ENCODE measurements at regions not wholly inside any gene's neighbourhood (a gene's known extent, or its start where the extent isn't known, plus 50 kb on each side); places are given as distances from the start of the nearest gene placed in this dataset.

- H3K36me3 ChIP-seq (ENCODE audit: insufficient read depth, low read length) = no peaks in the 10 kb centered on the region
- H3K9me2 ChIP-seq (ENCODE audit: insufficient read depth, low read length) = no peaks in the 10 kb centered on the region
- H3K9ac ChIP-seq (ENCODE audit: low read length) = no peak overlapping the region
- no peaks in the 10 kb centered on the region for H3K79me2 ChIP-seq (replicated peaks; ENCODE audit: insufficient read depth, low read length)
- H3K4me3 ChIP-seq (ENCODE audit: low read length) = no peak overlapping the region
- H4K20me1 ChIP-seq (ENCODE audit: insufficient read depth) = no peaks in the 10 kb centered on the region
- TF ChIP-seq MXI1 (conservative IDR thresholded peaks at IDR 0.05; ENCODE audit: poor library complexity, severe bottlenecking) = no peak
- no peak for TF ChIP-seq CTCF (IDR thresholded peaks at IDR 0.05; ENCODE audit: poor library complexity, severe bottlenecking)
- no peak for TF ChIP-seq REST (IDR thresholded peaks at IDR 0.05; ENCODE audit: borderline replicate concordance)
- TF ChIP-seq EZH2 (IDR thresholded peaks at IDR 0.05; ENCODE audit: borderline replicate concordance, insufficient read depth, low read length, poor library complexity, severe bottlenecking) = no peak
- no peak for TF ChIP-seq SMC3 (conservative IDR thresholded peaks at IDR 0.05; ENCODE audit: poor library complexity)
- TF ChIP-seq RAD21 (conservative IDR thresholded peaks at IDR 0.05) = no peak
- no peak for TF ChIP-seq POLR2AphosphoS5 (IDR thresholded peaks at IDR 0.05)
- no peak for TF ChIP-seq EP300 (conservative IDR thresholded peaks at IDR 0.05; ENCODE audit: poor library complexity, severe bottlenecking)
- no peak for TF ChIP-seq TAF1 (IDR thresholded peaks at IDR 0.05; ENCODE audit: low read depth)
- no peak overlapping the region for H3K4me2 ChIP-seq (ENCODE audit: low read length)
- no peak overlapping the region for H2AFZ ChIP-seq (ENCODE audit: low read depth, low read length)
- H3F3A ChIP-seq (ENCODE audit: insufficient read depth, low read length, poor library complexity, severe bottlenecking) = no peaks in the 10 kb centered on the region
- H3K27ac ChIP-seq (ENCODE audit: low read length) = no peak overlapping the region
- H3K27me3 ChIP-seq (ENCODE audit: insufficient read depth, low read depth, low read length) = no peaks in the 10 kb centered on the region
- no peaks in the 10 kb centered on the region for H3K9me3 ChIP-seq (ENCODE audit: low read length)
Measured at GRCh38 chr6:122248844-122249243, 150.6 kb upstream of the HSF2 start.

GRCh38 chr6:122258839-122259238 is 140.6 kb upstream of the HSF2 start:
- Histone ChIP-seq H3K79me2 (replicated peaks; ENCODE audit: insufficient read depth, low read length) (no peaks in the 10 kb centered on the region), H3F3A (ENCODE audit: insufficient read depth, low read length, poor library complexity, severe bottlenecking) (no peaks in the 10 kb centered on the region), H3K9me2 (ENCODE audit: insufficient read depth, low read length) (no peaks in the 10 kb centered on the region), H3K27ac (ENCODE audit: low read length) (no peak overlapping the region), H3K36me3 (ENCODE audit: insufficient read depth, low read length) (no peaks in the 10 kb centered on the region), H3K4me3 (ENCODE audit: low read length) (no peak overlapping the region), H3K27me3 (ENCODE audit: insufficient read depth, low read depth, low read length) (no peaks in the 10 kb centered on the region), H4K20me1 (ENCODE audit: insufficient read depth) (no peaks in the 10 kb centered on the region), H3K9me3 (ENCODE audit: low read length) (no peaks in the 10 kb centered on the region), H2AFZ (ENCODE audit: low read depth, low read length) (no peak overlapping the region), H3K9ac (ENCODE audit: low read length) (no peak overlapping the region), H3K4me2 (ENCODE audit: low read length) (no peak overlapping the region)
- TF ChIP-seq POLR2AphosphoS5 (IDR thresholded peaks at IDR 0.05) (peak; percentile 67), EP300 (conservative IDR thresholded peaks at IDR 0.05; ENCODE audit: poor library complexity, severe bottlenecking) (peak; percentile 59), RAD21 (conservative IDR thresholded peaks at IDR 0.05) (no peak)

- Histone ChIP-seq H3F3A (ENCODE audit: insufficient read depth, low read length, poor library complexity, severe bottlenecking) (no peaks in the 10 kb centered on the region), H3K9me3 (ENCODE audit: low read length) (no peaks in the 10 kb centered on the region), H2AFZ (ENCODE audit: low read depth, low read length) (no peak overlapping the region), H3K79me2 (replicated peaks; ENCODE audit: insufficient read depth, low read length) (no peaks in the 10 kb centered on the region), H3K27me3 (ENCODE audit: insufficient read depth, low read depth, low read length) (no peaks in the 10 kb centered on the region), H3K36me3 (ENCODE audit: insufficient read depth, low read length) (no peaks in the 10 kb centered on the region), H3K9me2 (ENCODE audit: insufficient read depth, low read length) (no peaks in the 10 kb centered on the region), H4K20me1 (ENCODE audit: insufficient read depth) (no peaks in the 10 kb centered on the region), H3K4me2 (ENCODE audit: low read length) (no peak overlapping the region), H3K9ac (ENCODE audit: low read length) (no peak overlapping the region), H3K4me3 (ENCODE audit: low read length) (no peak overlapping the region), H3K27ac (ENCODE audit: low read length) (no peak overlapping the region)
- TF ChIP-seq POLR2AphosphoS5 (IDR thresholded peaks at IDR 0.05) = no peak
- no peak for TF ChIP-seq CTCF (IDR thresholded peaks at IDR 0.05; ENCODE audit: poor library complexity, severe bottlenecking)
- TF ChIP-seq EZH2 (IDR thresholded peaks at IDR 0.05; ENCODE audit: borderline replicate concordance, insufficient read depth, low read length, poor library complexity, severe bottlenecking) = no peak
- no peak for TF ChIP-seq EP300 (conservative IDR thresholded peaks at IDR 0.05; ENCODE audit: poor library complexity, severe bottlenecking)
- TF ChIP-seq TAF1 (IDR thresholded peaks at IDR 0.05; ENCODE audit: low read depth) = no peak
- TF ChIP-seq SMC3 (conservative IDR thresholded peaks at IDR 0.05; ENCODE audit: poor library complexity) = no peak
- TF ChIP-seq MXI1 (conservative IDR thresholded peaks at IDR 0.05; ENCODE audit: poor library complexity, severe bottlenecking) = no peak
- TF ChIP-seq REST (IDR thresholded peaks at IDR 0.05; ENCODE audit: borderline replicate concordance) = no peak
- TF ChIP-seq RAD21 (conservative IDR thresholded peaks at IDR 0.05) = no peak
Measured at GRCh38 chr6:122264557-122264956, 134.9 kb upstream of the HSF2 start.
